Peyer's patch (tissue), 4 donors: ENCODE measurements at regions not wholly inside any gene's neighbourhood (a gene's known extent, or its start where the extent isn't known, plus 50 kb on each side); places are given as distances from the start of the nearest gene placed in this dataset.

Experiments
- DNase-seq, 3 donors: peaks; one replicate each; pipeline ENCODE4 v3.0.0-alpha.2; 2017 to 2019
- H3K27ac ChIP-seq, 4 donors: fragments of 200-600 bp; sonication (generic); one replicate each; pipeline ENCODE4 v1.5.1; 2016 to 2019
- H3K27me3 ChIP-seq, 2 donors: fragments of 200-600 bp; sonication (generic); one replicate each; pipeline ENCODE4 v1.5.1; 2019
- H3K36me3 ChIP-seq, 3 donors: fragments of 200-600 bp; sonication (generic); one replicate each; pipeline ENCODE4 v1.5.1; 2016 to 2019
- H3K4me1 ChIP-seq, 4 donors: fragments of 200-600 bp; sonication (generic); one replicate each; pipeline ENCODE4 v1.5.1; 2016 to 2019
- H3K4me3 ChIP-seq, 4 donors: fragments of 200-600 bp; sonication (generic); 1 replicate in 3 of 4; 2 replicates in 1 of 4; pipeline ENCODE4 v1.5.1; 2016 to 2019; ENCODE audit warnings: mild to moderate bottlenecking in 1 of 4
- H3K9me3 ChIP-seq, 4 donors: fragments of 200-600 bp; sonication (generic); one replicate each; pipeline ENCODE4 v1.5.1; 2016 to 2019; ENCODE audit warnings: mild to moderate bottlenecking in 1 of 4
- CTCF ChIP-seq, 6 experiments: fragments of 450-650 bp in 4 of 6; fragments of 200-600 bp in 2 of 6; sonication (generic) in 1 of 6; IDR thresholded peaks; one replicate each; pipeline ENCODE4 v1.5.1; 2017 to 2019; ENCODE audit warnings: antibody characterized with exemption in 6 of 6, mild to moderate bottlenecking in 3 of 6, moderate library complexity in 1 of 6
- POLR2A ChIP-seq, 2 donors: fragments of 450-650 bp; IDR thresholded peaks; one replicate each; pipeline ENCODE4 v1.5.1; 2017; ENCODE audit warnings: antibody characterized with exemption in 2 of 2, mild to moderate bottlenecking in 2 of 2, moderate library complexity in 2 of 2

GRCh38 chr1:192022827-192023226 lies 135.4 kb upstream of the RGS18 start:
- H3K9me3 ChIP-seq: no peaks in the 10 kb centered on the region
- TF ChIP-seq CTCF (IDR thresholded peaks at IDR 0.05) (no peak), POLR2A (IDR thresholded peaks at IDR 0.05) (no peak)

GRCh38 chr1:192024881-192025280 lies 133.4 kb upstream of the RGS18 start:
- TF ChIP-seq POLR2A (IDR thresholded peaks at IDR 0.05) (no peak), CTCF (IDR thresholded peaks at IDR 0.05) (no peak)
- Histone ChIP-seq H3K4me3 (no peak overlapping the region), H3K4me1 (no peaks in the 10 kb centered on the region), H3K9me3 (no peaks in the 10 kb centered on the region), H3K36me3 (no peaks in the 10 kb centered on the region), H3K27ac (no peak overlapping the region), H3K27me3 (no peaks in the 10 kb centered on the region)
- DNase-seq: no peak

More at GRCh38 chr1:192022827-192023226, 135.4 kb upstream of the RGS18 start:
- Histone ChIP-seq H3K36me3 (no peaks in the 10 kb centered on the region), H3K4me3 (no peak overlapping the region), H3K4me1 (no peaks in the 10 kb centered on the region), H3K27ac (no peak overlapping the region), H3K27me3 (no peaks in the 10 kb centered on the region)
- DNase-seq: no peak

- H3K27me3 ChIP-seq: no peaks in the 10 kb centered on the region
- H3K4me3 ChIP-seq: no peak overlapping the region
- no peak for DNase-seq
- H3K27ac ChIP-seq: no peak overlapping the region
- no peaks in the 10 kb centered on the region for H3K36me3 ChIP-seq
- TF ChIP-seq POLR2A (IDR thresholded peaks at IDR 0.05) (no peak), CTCF (IDR thresholded peaks at IDR 0.05) (no peak)
- no peaks in the 10 kb centered on the region for H3K9me3 ChIP-seq
- no peaks in the 10 kb centered on the region for H3K4me1 ChIP-seq
Observed at GRCh38 chr1:192038567-192038966, 119.7 kb upstream of the RGS18 start.

- H3K9me3 ChIP-seq: no peaks in the 10 kb centered on the region
- no peak overlapping the region for H3K27ac ChIP-seq
- DNase-seq: no peak
- H3K36me3 ChIP-seq: no peaks in the 10 kb centered on the region
- no peak overlapping the region for H3K4me3 ChIP-seq
- no peaks in the 10 kb centered on the region for H3K4me1 ChIP-seq
- TF ChIP-seq CTCF (IDR thresholded peaks at IDR 0.05) (no peak), POLR2A (IDR thresholded peaks at IDR 0.05) (no peak)
- no peaks in the 10 kb centered on the region for H3K27me3 ChIP-seq
Observed at GRCh38 chr1:192045131-192045530, 113.1 kb upstream of the RGS18 start.

- Histone ChIP-seq H3K9me3 (no peaks in the 10 kb centered on the region), H3K4me3 (no peak overlapping the region), H3K27me3 (no peaks in the 10 kb centered on the region), H3K4me1 (no peaks in the 10 kb centered on the region), H3K27ac (no peak overlapping the region), H3K36me3 (no peaks in the 10 kb centered on the region)
- TF ChIP-seq CTCF (IDR thresholded peaks at IDR 0.05) (no peak), POLR2A (IDR thresholded peaks at IDR 0.05) (no peak)
- DNase-seq: no peak
Observed at GRCh38 chr1:192053531-192053971, 104.7 kb upstream of the RGS18 start.

GRCh38 chr1:192057766-192058165 lies 100.5 kb upstream of the RGS18 start:
- H3K4me1 ChIP-seq: no peaks in the 10 kb centered on the region
- H3K27me3 ChIP-seq: no peaks in the 10 kb centered on the region
- TF ChIP-seq POLR2A (IDR thresholded peaks at IDR 0.05) (no peak), CTCF (IDR thresholded peaks at IDR 0.05) (no peak)
- H3K27ac ChIP-seq: no peak overlapping the region
- H3K4me3 ChIP-seq: no peak overlapping the region
- no peaks in the 10 kb centered on the region for H3K9me3 ChIP-seq
- H3K36me3 ChIP-seq: no peaks in the 10 kb centered on the region
- no peak for DNase-seq
